ENCODE measurements at regions not wholly inside any gene's neighbourhood (a gene's known extent, or its start where the extent isn't known, plus 50 kb on each side); places are given as distances from the start of the nearest gene placed in this dataset.

DNA sequence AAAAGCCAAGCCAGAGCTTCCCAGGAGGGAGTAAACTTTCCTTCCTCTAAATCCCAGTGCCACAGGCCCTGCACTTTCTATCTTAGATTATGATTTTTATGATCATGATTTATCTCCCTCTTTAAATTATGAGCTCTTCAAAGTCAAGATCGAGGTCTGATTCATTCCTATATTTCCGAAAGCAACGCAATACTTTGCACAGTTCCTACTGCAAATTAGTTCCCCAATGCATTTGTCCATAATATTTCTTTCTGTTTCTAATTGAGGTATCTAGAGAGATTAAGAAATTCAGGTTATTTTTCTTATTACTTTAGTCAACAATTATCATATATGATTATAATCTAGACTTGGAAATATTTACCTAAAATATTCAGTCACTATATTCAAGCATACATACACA is 173.1 kb upstream of the LPP start:
- intact Hi-C loops (cut with DNase I), result no loop called here
- DNase-seq, result no peak
- no peaks in the 10 kb centered on the region for H3K9me3 ChIP-seq
- no peaks in the 10 kb centered on the region for H3K27me3 ChIP-seq
- TF ChIP-seq POLR2A (IDR thresholded peaks at IDR 0.05), result no peak
- TF ChIP-seq, protein P1, sequence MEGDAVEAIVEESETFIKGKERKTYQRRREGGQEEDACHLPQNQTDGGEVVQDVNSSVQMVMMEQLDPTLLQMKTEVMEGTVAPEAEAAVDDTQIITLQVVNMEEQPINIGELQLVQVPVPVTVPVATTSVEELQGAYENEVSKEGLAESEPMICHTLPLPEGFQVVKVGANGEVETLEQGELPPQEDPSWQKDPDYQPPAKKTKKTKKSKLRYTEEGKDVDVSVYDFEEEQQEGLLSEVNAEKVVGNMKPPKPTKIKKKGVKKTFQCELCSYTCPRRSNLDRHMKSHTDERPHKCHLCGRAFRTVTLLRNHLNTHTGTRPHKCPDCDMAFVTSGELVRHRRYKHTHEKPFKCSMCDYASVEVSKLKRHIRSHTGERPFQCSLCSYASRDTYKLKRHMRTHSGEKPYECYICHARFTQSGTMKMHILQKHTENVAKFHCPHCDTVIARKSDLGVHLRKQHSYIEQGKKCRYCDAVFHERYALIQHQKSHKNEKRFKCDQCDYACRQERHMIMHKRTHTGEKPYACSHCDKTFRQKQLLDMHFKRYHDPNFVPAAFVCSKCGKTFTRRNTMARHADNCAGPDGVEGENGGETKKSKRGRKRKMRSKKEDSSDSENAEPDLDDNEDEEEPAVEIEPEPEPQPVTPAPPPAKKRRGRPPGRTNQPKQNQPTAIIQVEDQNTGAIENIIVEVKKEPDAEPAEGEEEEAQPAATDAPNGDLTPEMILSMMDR (IDR thresholded peaks at IDR 0.05), result no peak
- no peaks in the 10 kb centered on the region for H3K36me3 ChIP-seq
- H3K4me1 ChIP-seq, result peaks cover 1 to 5% of the 10 kb centered on the region in 2 donors
- WGBS, 2 donors, result 83 to 92% methylated on average over 3 of the region's 3 CpGs
- no peak overlapping the region for H3K27ac ChIP-seq
- no peak overlapping the region for H3K4me3 ChIP-seq (replicated peaks in 1 of 3)

DNA sequence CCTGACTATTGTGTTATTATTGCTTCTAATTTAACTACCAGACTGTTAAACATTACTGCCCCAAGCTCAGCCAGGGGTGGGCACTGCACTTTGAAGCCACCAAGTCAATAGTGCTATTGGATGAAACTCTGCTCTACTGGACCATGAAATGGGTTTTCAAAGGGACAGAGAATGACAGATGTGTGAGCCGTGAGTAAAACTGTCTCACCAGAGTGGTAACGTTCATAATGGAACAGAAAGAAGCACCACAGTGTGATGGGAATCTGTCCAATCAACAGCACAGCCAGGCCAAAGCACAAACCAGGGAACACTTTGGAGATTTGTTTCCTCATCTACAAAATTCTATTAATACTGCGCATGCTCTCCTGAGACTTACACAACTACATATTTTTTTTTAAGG is 171.8 kb upstream of the LPP start:
- peaks cover 0 to 8% of the 10 kb centered on the region in 2 donors for H3K4me1 ChIP-seq
- H3K36me3 ChIP-seq, result no peaks in the 10 kb centered on the region
- WGBS, 2 donors, result 85 to 97% methylated on average over 3 of the region's 3 CpGs
- DNase-seq, result no peak
- no peak overlapping the region for H3K4me3 ChIP-seq (replicated peaks in 1 of 3)
- H3K27ac ChIP-seq, result no peak overlapping the region
- no peaks in the 10 kb centered on the region for H3K27me3 ChIP-seq
- no peaks in the 10 kb centered on the region for H3K9me3 ChIP-seq
- TF ChIP-seq, protein P1 (IDR thresholded peaks at IDR 0.05), result no peak
- TF ChIP-seq POLR2A (IDR thresholded peaks at IDR 0.05), result no peak
- intact Hi-C loops (cut with DNase I), result no loop called here

DNA sequence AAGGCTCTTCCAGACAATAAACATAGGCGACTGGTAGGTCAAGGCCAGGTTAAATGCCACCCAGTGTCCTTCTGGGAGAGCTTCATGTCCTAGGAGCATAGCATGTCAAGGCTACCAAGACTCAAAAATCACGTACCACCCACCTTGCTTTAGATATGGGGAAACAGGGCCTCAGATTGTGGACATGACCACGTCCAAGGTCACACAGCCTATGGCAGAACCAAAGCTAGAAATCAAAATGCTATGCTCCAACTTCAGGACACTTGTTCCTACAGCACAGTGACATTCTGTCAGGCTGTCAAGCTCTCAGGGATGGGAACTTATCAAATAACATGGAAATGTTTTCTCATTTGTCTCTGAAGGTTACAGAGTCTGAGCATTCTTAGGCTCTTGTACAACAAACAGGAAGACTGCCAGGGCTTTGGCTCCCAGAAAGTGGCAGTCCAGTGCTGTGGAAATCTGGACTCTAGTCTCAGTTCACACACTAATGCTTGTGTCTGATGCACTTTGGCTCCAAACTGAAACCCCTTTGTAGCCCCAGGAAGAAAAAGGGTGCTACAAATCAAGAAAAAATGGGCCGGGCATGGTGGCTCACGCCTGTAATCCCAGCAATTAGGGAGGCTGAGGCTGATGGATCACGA is 170.4 kb upstream of the LPP start:
- Histone ChIP-seq H3K9me3 (no peaks in the 10 kb centered on the region), H3K27me3 (no peaks in the 10 kb centered on the region), H3K4me3 (replicated peaks in 1 of 3) (no peak overlapping the region), H3K4me1 (peaks cover 0 to 8% of the 10 kb centered on the region in 2 donors), H3K36me3 (no peaks in the 10 kb centered on the region), H3K27ac (no peak overlapping the region)
- TF ChIP-seq, protein P1 (IDR thresholded peaks at IDR 0.05), result no peak
- TF ChIP-seq POLR2A (IDR thresholded peaks at IDR 0.05), result no peak
- intact Hi-C loops (cut with DNase I), result no loop called here
- WGBS, 2 donors, result 91 to 96% methylated on average over 5 to 6 of the region's 6 CpGs
- DNase-seq, result no peak

DNA sequence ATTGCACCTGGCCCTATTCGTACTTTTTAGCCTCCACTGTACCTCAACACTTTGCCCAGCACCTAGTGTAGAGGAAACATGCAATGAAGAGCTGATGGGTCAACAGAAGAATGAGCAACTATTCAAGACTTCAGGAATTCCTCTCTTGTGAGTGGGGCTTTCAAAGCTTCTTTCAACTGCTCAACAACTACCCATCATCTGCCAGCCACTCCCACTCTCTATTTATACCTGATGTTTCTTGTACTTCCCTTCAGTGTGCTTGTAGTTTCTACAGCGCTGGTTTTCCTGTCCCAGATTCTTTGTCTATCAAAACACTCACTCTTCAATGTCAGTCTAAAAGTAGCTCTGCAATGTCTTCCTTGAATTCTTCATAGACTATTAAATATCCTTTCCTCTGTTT is 168.3 kb upstream of the LPP start:
- WGBS, 2 donors, result 82 to 85% methylated on average over 2 of the region's 2 CpGs
- no peak for DNase-seq
- Histone ChIP-seq H3K4me3 (replicated peaks in 1 of 3) (no peak overlapping the region), H3K27me3 (no peaks in the 10 kb centered on the region), H3K9me3 (no peaks in the 10 kb centered on the region), H3K36me3 (no peaks in the 10 kb centered on the region), H3K27ac (no peak overlapping the region), H3K4me1 (peaks cover 0 to 8% of the 10 kb centered on the region in 2 donors)
- intact Hi-C loops (cut with DNase I), result no loop called here
- TF ChIP-seq, protein P1 (IDR thresholded peaks at IDR 0.05), result no peak
- TF ChIP-seq POLR2A (IDR thresholded peaks at IDR 0.05), result no peak

DNA sequence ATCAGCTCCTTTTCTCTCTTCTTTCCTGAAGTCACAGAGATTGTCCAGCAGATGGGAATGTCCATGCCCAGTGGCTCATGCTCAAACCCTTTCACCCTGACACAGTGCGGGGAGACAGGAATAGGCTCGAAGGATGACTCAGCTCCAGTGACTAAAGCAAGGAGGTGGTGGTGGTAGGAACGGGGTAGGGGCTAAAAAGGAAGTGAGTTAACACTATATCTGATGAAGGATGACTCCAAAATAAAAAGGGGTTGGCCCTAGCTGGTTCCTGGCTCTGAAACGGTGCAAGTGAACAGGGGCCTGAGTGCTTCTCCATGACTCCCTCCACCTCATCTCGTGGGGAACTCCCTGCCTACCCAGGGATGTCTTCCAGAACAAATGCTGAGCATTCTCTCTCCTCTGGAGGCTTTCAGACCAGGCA is 167.4 kb upstream of the LPP start:
- Histone ChIP-seq H3K27ac (no peak overlapping the region), H3K9me3 (no peaks in the 10 kb centered on the region), H3K36me3 (no peaks in the 10 kb centered on the region), H3K4me3 (replicated peaks in 1 of 3) (no peak overlapping the region), H3K27me3 (no peaks in the 10 kb centered on the region), H3K4me1 (peaks cover 0 to 8% of the 10 kb centered on the region in 2 donors)
- DNase-seq, result peak; percentile 55 to 60
- TF ChIP-seq, protein P1 (IDR thresholded peaks at IDR 0.05), result no peak
- TF ChIP-seq POLR2A (IDR thresholded peaks at IDR 0.05), result no peak
- intact Hi-C loops (cut with DNase I), result no loop called here
- WGBS, 2 donors, result 35 to 36% methylated on average over 5 of the region's 5 CpGs

Data from thyroid gland (tissue), 4 donors.